ENCODE measurements at regions not wholly inside any gene's neighbourhood (a gene's known extent, or its start where the extent isn't known, plus 50 kb on each side); places are given as distances from the start of the nearest gene placed in this dataset.

- TF ChIP-seq CTCF (IDR thresholded peaks at IDR 0.05; ENCODE audit: low read depth, low read length) (no peak), MAX (IDR thresholded peaks at IDR 0.05; ENCODE audit: low read depth, low read length) (no peak), POLR2A (IDR thresholded peaks at IDR 0.05; ENCODE audit: extremely low read depth, insufficient read length) (no peak)
Observed at GRCh38 chrX:121858867-121859647, 811.6 kb downstream of the GLUD2 start.

Data from NB4 (cell line).